ENCODE measurements at regions not wholly inside any gene's neighbourhood (a gene's known extent, or its start where the extent isn't known, plus 50 kb on each side); places are given as distances from the start of the nearest gene placed in this dataset.
"Not testable (repeated sequence)": the region's sequence is repeated elsewhere in the genome, so short reads cannot be mapped to it uniquely, and the experiment has no call there.

- DNase-seq, result no peak
These were observed 616.9 kb upstream of the GHITM start for GRCh38 chr10:83522456-83522855.

GRCh38 chr10:83522881-83523386, 616.4 kb upstream of the GHITM start:
- no peak for DNase-seq

- DNase-seq, result no peak
These were observed 611.4 kb upstream of the GHITM start for GRCh38 chr10:83527934-83528333.

GRCh38 chr10:83533290-83533689, 606.0 kb upstream of the GHITM start:
- DNase-seq, result no peak

- DNase-seq, result no peak
These were observed 602.9 kb upstream of the GHITM start for GRCh38 chr10:83536426-83536825.

GRCh38 chr10:83538047-83538446, 601.3 kb upstream of the GHITM start:
- no peak for DNase-seq

- DNase-seq, result no peak
These were observed 599.6 kb upstream of the GHITM start for GRCh38 chr10:83539528-83540308.

- DNase-seq, result no peak
These were observed 598.3 kb upstream of the GHITM start for GRCh38 chr10:83541046-83541445.

- DNase-seq, result no peak
These were observed 596.4 kb upstream of the GHITM start for GRCh38 chr10:83542774-83543411.

- DNase-seq, result no peak
These were observed 595.4 kb upstream of the GHITM start for GRCh38 chr10:83543691-83544462.

GRCh38 chr10:83545901-83546391, 593.4 kb upstream of the GHITM start:
- DNase-seq, result no peak

GRCh38 chr10:83551190-83551589, 588.1 kb upstream of the GHITM start:
- not testable (repeated sequence) for DNase-seq

GRCh38 chr10:83553366-83553765, 585.9 kb upstream of the GHITM start:
- no peak for DNase-seq

GRCh38 chr10:83555264-83555663, 584.0 kb upstream of the GHITM start:
- no peak for DNase-seq

GRCh38 chr10:83562381-83562780, 576.9 kb upstream of the GHITM start:
- no peak for DNase-seq

GRCh38 chr10:83564889-83565588, 574.3 kb upstream of the GHITM start:
- DNase-seq, result no peak

- no peak for DNase-seq
These were observed 567.3 kb upstream of the GHITM start for GRCh38 chr10:83572036-83572435.

- DNase-seq, result no peak
These were observed 564.5 kb upstream of the GHITM start for GRCh38 chr10:83574770-83575169.

- no peak for DNase-seq
These were observed 561.9 kb upstream of the GHITM start for GRCh38 chr10:83577421-83577820.

- no peak for DNase-seq
These were observed 558.8 kb upstream of the GHITM start for GRCh38 chr10:83580373-83581012.

- DNase-seq, result no peak
These were observed 556.8 kb upstream of the GHITM start for GRCh38 chr10:83582407-83583095.

GRCh38 chr10:83585686-83586085, 553.6 kb upstream of the GHITM start:
- DNase-seq, result no peak

All from NCI-H2081 treated with DMSO at 0.1 percent for 48 hours (cell line).